KMS-11 (cell line): ENCODE measurements at regions not wholly inside any gene's neighbourhood (a gene's known extent, or its start where the extent isn't known, plus 50 kb on each side); places are given as distances from the start of the nearest gene placed in this dataset.
"Not testable (repeated sequence)": the region's sequence is repeated elsewhere in the genome, so short reads cannot be mapped to it uniquely, and the experiment has no call there.

Experiments used
- H2AFZ ChIP-seq: fragments of 200-600 bp; sonication (generic); 2 replicates; pipeline ENCODE4 v1.6.1; 2016; ENCODE audit warnings: antibody characterized with exemption, mixed run types, low read depth
- H3K27ac ChIP-seq: fragments of 200-600 bp; sonication (generic); 2 replicates; pipeline ENCODE4 v1.6.1; 2016; ENCODE audit warnings: mild to moderate bottlenecking, mixed run types
- H3K27me3 ChIP-seq: fragments of 200-600 bp; sonication (generic); 2 replicates; pipeline ENCODE4 v1.6.1; 2017; ENCODE audit warnings: mild to moderate bottlenecking, low read depth, mixed run types, moderate library complexity; ENCODE audit not compliant: insufficient read depth
- H3K36me3 ChIP-seq: fragments of 200-600 bp; sonication (generic); 2 replicates; pipeline ENCODE4 v1.6.1; 2017; ENCODE audit warnings: mild to moderate bottlenecking, mixed run types; ENCODE audit not compliant: insufficient read depth
- H3K4me1 ChIP-seq: fragments of 200-600 bp; sonication (generic); 2 replicates; pipeline ENCODE4 v1.6.1; 2016; ENCODE audit warnings: mild to moderate bottlenecking, low read depth, mixed run types; ENCODE audit not compliant: poor library complexity, severe bottlenecking
- H3K4me2 ChIP-seq: fragments of 200-600 bp; sonication (generic); 2 replicates; pipeline ENCODE4 v1.7.0; 2016; ENCODE audit warnings: mild to moderate bottlenecking, mixed run types
- H3K4me3 ChIP-seq: fragments of 200-600 bp; sonication (generic); IDR thresholded peaks from 2 replicates; pipeline ENCODE4 v1.6.1; 2017; ENCODE audit warnings: low read depth, low read length, mixed read lengths; ENCODE audit not compliant: insufficient read depth
- H3K79me2 ChIP-seq: fragments of 200-600 bp; sonication (generic); 2 replicates; pipeline ENCODE4 v1.6.1; 2016; ENCODE audit warnings: low read depth, mixed run types; ENCODE audit not compliant: insufficient read depth
- H3K9ac ChIP-seq: fragments of 200-600 bp; sonication (generic); 2 replicates; pipeline ENCODE4 v1.6.1; 2016; ENCODE audit warnings: mild to moderate bottlenecking, mixed run types
- H4K20me1 ChIP-seq: fragments of 200-600 bp; sonication (generic); 2 replicates; pipeline ENCODE4 v1.6.1; 2016; ENCODE audit warnings: mild to moderate bottlenecking, mixed run types; ENCODE audit not compliant: insufficient read depth
- CTCF ChIP-seq: fragments of 200-600 bp; sonication (generic); conservative IDR thresholded peaks from 2 replicates; pipeline ENCODE4 v1.6.1; 2017; ENCODE audit warnings: low read depth, mild to moderate bottlenecking, antibody characterized with exemption, low read length, moderate library complexity, mixed read lengths

GRCh38 chr13:88840085-88840484 is 1168.9 kb downstream of the SLITRK5 start:
- Histone ChIP-seq H3K9ac (no peak overlapping the region), H4K20me1 (no peaks in the 10 kb centered on the region), H3K4me2 (no peak overlapping the region), H3K4me3 (no peak overlapping the region), H3K27me3 (no peaks in the 10 kb centered on the region), H3K79me2 (no peaks in the 10 kb centered on the region), H3K27ac (no peak overlapping the region), H2AFZ (no peak overlapping the region), H3K36me3 (no peaks in the 10 kb centered on the region), H3K4me1 (no peaks in the 10 kb centered on the region)
- no peak for TF ChIP-seq CTCF

GRCh38 chr13:88852293-88852692 is 1181.1 kb downstream of the SLITRK5 start:
- H3K9ac ChIP-seq, H4K20me1 ChIP-seq, H3K79me2 ChIP-seq, H3K36me3 ChIP-seq, H3K4me1 ChIP-seq, H3K27me3 ChIP-seq, H3K4me3 ChIP-seq, H3K27ac ChIP-seq, H2AFZ ChIP-seq, H3K4me2 ChIP-seq: not testable (repeated sequence)

- no peak overlapping the region for H3K4me3 ChIP-seq
- H3K27ac ChIP-seq = no peak overlapping the region
- H3K4me2 ChIP-seq = no peak overlapping the region
- H3K9ac ChIP-seq = no peak overlapping the region
- H3K27me3 ChIP-seq = no peaks in the 10 kb centered on the region
- H3K79me2 ChIP-seq = no peaks in the 10 kb centered on the region
- H3K4me1 ChIP-seq = no peaks in the 10 kb centered on the region
- H4K20me1 ChIP-seq = no peaks in the 10 kb centered on the region
- no peak for TF ChIP-seq CTCF
- H3K36me3 ChIP-seq = no peaks in the 10 kb centered on the region
- no peak overlapping the region for H2AFZ ChIP-seq
Measured at GRCh38 chr13:88857256-88857655, 1186.1 kb downstream of the SLITRK5 start.

GRCh38 chr13:88862095-88862620 is 1191.0 kb downstream of the SLITRK5 start:
- Histone ChIP-seq H2AFZ (no peak overlapping the region), H3K27me3 (no peaks in the 10 kb centered on the region), H3K9ac (no peak overlapping the region), H3K79me2 (no peaks in the 10 kb centered on the region), H3K36me3 (no peaks in the 10 kb centered on the region), H3K4me2 (no peak overlapping the region), H3K4me3 (no peak overlapping the region), H3K4me1 (no peaks in the 10 kb centered on the region), H4K20me1 (no peaks in the 10 kb centered on the region), H3K27ac (no peak overlapping the region)
- TF ChIP-seq CTCF = no peak

- no peak for TF ChIP-seq CTCF
Measured at GRCh38 chr13:88863116-88863515, 1191.9 kb downstream of the SLITRK5 start.

More at GRCh38 chr13:88863116-88863515, 1191.9 kb downstream of the SLITRK5 start:
- Histone ChIP-seq H3K4me2 (no peak overlapping the region), H3K79me2 (no peaks in the 10 kb centered on the region), H3K36me3 (no peaks in the 10 kb centered on the region), H4K20me1 (no peaks in the 10 kb centered on the region), H3K27me3 (no peaks in the 10 kb centered on the region), H3K9ac (no peak overlapping the region), H3K4me3 (no peak overlapping the region), H3K27ac (no peak overlapping the region), H3K4me1 (no peaks in the 10 kb centered on the region), H2AFZ (no peak overlapping the region)
